Right atrium auricular region (tissue), 2 donors: ENCODE measurements at regions not wholly inside any gene's neighbourhood (a gene's known extent, or its start where the extent isn't known, plus 50 kb on each side); places are given as distances from the start of the nearest gene placed in this dataset.

Source experiments
- DNase-seq: peaks from one replicate; pipeline ENCODE4 v3.0.0-alpha.2; 2019; ENCODE audit warnings: low spot score
- H3K27ac ChIP-seq, 2 donors: fragments of 200-600 bp; sonication (generic); 1 replicate in 1 of 2; 2 replicates in 1 of 2; pipeline ENCODE4 v1.5.1; 2016 to 2019
- H3K27me3 ChIP-seq, 2 donors: fragments of 200-600 bp; sonication (generic); one replicate each; pipeline versions ENCODE4 v1.5.1 to v1.6.0; 2017 to 2019
- H3K36me3 ChIP-seq: fragments of 200-600 bp; sonication (generic); one replicate; pipeline ENCODE4 v1.5.1; 2016
- H3K4me1 ChIP-seq, 2 donors: fragments of 200-600 bp; sonication (generic); one replicate each; pipeline versions ENCODE4 v1.5.1 to v1.6.0; 2017 to 2019
- H3K4me3 ChIP-seq, 2 donors: fragments of 200-600 bp; sonication (generic); 1 replicate in 1 of 2; 2 replicates in 1 of 2; pipeline ENCODE4 v1.5.1; 2017 to 2019; ENCODE audit warnings: mild to moderate bottlenecking in 1 of 2, moderate library complexity in 1 of 2
- H3K9me3 ChIP-seq, 2 donors: fragments of 200-600 bp; sonication (generic); one replicate each; pipeline ENCODE4 v1.5.1; 2019
- TF ChIP-seq, protein P1 (sequence below), 2 donors: fragments of 200-600 bp; sonication (generic); IDR thresholded peaks; one replicate each; pipeline ENCODE4 v1.5.1; 2019; ENCODE audit warnings: antibody characterized with exemption in 2 of 2

DNA sequence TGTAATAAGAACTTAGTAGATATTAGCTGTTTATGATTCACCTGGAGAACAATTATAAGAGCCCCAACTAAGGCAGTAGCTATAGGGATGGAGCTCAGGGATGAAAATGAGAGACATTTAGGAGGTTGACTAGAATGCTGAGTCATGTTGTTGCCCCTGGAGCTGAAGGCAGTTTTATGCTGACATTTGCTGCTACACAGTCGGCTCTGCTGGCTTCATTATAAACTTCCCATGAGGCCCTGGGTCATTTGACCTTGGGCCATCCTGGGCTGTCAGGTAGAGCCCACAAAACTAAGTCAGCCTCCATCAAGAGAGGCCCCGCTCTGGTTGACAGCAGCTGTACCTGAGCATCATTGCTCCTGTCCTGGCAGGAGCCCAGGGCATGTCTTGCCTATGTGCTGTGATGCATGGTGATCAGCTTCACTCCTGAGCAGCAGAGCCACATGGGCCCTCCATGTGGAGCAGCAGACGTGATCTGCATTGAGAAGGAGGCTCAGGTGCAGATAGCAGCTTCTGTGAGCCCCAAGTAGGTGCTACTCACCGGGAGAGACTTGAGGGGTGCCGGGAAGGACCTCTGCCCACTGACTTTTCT is 112.4 kb downstream of the TBX19 start:
- TF ChIP-seq, protein P1, sequence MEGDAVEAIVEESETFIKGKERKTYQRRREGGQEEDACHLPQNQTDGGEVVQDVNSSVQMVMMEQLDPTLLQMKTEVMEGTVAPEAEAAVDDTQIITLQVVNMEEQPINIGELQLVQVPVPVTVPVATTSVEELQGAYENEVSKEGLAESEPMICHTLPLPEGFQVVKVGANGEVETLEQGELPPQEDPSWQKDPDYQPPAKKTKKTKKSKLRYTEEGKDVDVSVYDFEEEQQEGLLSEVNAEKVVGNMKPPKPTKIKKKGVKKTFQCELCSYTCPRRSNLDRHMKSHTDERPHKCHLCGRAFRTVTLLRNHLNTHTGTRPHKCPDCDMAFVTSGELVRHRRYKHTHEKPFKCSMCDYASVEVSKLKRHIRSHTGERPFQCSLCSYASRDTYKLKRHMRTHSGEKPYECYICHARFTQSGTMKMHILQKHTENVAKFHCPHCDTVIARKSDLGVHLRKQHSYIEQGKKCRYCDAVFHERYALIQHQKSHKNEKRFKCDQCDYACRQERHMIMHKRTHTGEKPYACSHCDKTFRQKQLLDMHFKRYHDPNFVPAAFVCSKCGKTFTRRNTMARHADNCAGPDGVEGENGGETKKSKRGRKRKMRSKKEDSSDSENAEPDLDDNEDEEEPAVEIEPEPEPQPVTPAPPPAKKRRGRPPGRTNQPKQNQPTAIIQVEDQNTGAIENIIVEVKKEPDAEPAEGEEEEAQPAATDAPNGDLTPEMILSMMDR (IDR thresholded peaks at IDR 0.05), result no peak
- no peaks in the 10 kb centered on the region for H3K36me3 ChIP-seq
- no peaks in the 10 kb centered on the region for H3K4me1 ChIP-seq
- H3K27ac ChIP-seq, result no peak overlapping the region
- H3K4me3 ChIP-seq, result no peak overlapping the region
- H3K27me3 ChIP-seq, result no peaks in the 10 kb centered on the region
- DNase-seq, result no peak
- no peaks in the 10 kb centered on the region for H3K9me3 ChIP-seq

DNA sequence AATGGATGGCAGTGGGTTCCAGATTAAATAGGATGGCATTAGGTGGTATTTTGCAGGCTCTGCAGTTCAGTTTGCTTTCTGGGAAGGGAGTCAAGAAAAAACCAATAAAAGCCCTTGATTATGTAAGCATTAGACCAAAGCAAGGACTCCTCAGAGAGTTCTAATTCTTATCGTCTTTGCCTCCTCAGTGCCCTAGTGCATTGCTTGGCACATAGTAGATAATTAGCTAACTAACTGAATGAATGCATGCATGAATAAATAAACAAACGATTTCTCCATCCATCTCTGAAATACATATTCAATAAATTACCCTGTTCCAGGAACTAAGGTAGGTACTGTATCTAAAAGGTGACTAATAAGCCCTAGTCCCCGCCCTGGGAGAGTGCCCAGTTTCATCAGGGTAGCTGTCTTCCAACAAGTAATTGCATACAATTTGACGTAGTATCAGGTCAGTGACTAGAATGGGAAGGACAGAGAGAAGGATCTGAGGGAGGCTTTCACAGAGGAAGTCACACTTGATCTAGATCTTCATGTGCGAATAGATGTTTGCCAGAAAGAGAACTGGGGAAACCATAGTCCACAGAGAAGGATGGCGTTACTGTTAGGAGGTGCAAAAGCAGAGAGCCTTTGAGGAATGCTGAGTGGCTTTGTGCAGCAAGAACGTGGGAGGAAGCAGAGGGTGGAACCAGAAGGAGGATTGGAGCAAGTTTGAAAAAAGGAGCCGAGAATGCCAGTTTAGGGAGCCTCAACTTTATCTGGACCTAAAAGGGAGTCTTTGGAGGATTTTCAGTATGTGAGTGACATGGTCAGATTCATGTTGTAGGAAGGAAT is 111.4 kb downstream of the TBX19 start:
- TF ChIP-seq, protein P1 (IDR thresholded peaks at IDR 0.05), result no peak
- DNase-seq, result no peak
- no peaks in the 10 kb centered on the region for H3K36me3 ChIP-seq
- peaks cover 0 to 4% of the 10 kb centered on the region in 2 donors for H3K4me1 ChIP-seq
- H3K4me3 ChIP-seq, result no peak overlapping the region
- H3K27me3 ChIP-seq, result no peaks in the 10 kb centered on the region
- no peak overlapping the region for H3K27ac ChIP-seq
- no peaks in the 10 kb centered on the region for H3K9me3 ChIP-seq

DNA sequence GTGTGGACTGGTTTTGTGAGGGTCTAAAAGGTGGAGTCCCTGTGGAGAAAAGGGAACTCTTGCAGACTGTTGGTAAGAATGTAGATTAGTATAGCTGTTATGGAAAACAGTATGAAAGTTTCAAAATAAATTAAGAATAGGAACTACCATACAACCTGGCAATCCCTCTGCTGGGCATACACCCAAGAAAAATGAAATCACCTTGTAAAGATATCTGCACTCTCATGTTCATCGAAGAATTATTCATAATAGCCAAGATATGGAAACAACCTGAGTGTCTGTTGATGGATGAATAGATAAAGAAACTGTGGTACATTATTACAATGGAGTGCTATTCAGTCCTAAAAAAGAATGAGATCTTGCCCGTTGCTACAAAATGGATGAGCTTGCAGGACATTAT is 109.6 kb downstream of the TBX19 start:
- Histone ChIP-seq H3K27me3 (no peaks in the 10 kb centered on the region), H3K4me3 (no peak overlapping the region), H3K27ac (no peak overlapping the region), H3K9me3 (no peaks in the 10 kb centered on the region), H3K4me1 (peaks cover 0 to 4% of the 10 kb centered on the region in 2 donors), H3K36me3 (no peaks in the 10 kb centered on the region)
- no peak for DNase-seq
- TF ChIP-seq, protein P1 (IDR thresholded peaks at IDR 0.05), result no peak

DNA sequence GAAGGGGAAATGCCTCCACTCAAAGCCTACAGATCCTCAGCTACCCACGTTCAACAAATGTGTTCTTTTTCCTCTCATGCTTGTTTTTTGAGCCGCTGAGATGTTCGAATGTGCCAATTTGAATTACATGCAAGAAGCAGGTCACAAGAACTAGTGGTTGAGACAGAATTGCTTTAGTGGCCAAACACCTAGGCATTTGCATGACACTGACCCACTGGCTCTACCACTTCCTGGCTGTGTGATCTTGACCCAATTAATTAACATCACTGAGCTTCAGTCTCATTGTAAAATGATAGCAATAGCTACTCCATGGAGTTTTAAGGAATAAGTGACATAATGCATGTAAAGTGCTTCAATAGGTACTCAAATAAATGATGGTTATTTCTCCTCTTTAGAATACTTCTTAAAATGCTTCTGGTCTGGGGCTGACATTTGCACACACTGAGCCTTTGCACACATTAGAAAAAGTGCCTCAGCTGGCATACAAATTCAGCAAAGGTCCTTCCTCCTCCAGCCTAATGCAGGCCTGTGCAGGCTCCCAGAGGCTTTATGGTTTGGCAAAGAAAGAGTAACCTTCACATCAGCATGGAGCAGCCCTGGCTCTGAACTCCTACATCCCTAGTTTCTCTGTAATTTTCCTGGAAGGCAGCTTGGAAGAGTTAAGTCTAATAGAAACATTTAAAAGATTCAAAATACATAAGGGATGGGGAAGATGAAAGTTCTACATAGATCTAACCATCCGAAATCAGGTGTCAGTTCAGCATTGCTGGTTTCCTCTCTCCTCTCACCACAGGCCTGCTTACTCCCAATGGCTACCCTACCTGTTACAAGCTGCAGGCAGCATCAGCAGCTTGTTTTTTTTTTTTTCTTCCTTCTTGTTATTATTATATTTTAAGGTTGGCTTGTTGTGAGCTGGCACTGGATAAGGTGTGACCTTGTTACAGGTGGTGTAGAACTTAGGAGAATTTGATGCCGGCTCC is 107.4 kb downstream of the TBX19 start:
- Histone ChIP-seq H3K4me1 (peaks cover 0 to 4% of the 10 kb centered on the region in 2 donors), H3K4me3 (no peak overlapping the region), H3K27me3 (no peaks in the 10 kb centered on the region), H3K27ac (no peak overlapping the region), H3K36me3 (no peaks in the 10 kb centered on the region), H3K9me3 (no peaks in the 10 kb centered on the region)
- TF ChIP-seq, protein P1 (IDR thresholded peaks at IDR 0.05), result no peak
- DNase-seq, result no peak

DNA sequence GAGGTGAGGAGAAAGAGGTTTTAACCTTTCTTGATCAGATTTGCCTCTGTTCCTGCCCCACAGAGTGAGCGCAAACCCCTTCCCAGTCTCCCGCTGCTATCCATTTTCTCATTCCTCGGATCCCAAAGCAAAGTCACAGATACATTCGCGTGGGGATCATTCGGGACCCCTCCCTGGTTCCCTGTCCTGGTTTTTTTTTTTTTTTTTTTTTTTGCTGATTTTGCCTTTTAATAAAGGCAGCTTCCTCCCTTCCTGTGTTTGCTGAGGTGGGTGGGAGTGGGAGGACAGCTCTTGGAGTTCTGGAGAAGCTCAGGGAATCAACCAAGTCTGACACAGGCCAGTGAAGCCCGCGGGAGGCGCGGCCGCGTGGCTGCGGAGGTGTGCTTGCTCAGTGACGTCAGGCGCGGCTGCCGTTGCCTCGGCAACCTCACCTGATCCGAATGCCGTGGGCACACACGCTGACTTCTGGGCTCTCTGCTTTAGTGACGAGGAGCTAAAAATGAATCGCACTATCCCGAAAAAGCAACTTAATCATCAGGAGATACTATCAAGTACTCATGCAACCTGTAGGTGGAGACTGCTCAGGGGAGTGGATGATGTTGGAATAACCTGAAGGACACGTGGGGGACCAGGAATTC is 106.4 kb downstream of the TBX19 start:
- H3K27ac ChIP-seq, result no peak overlapping the region
- DNase-seq, result no peak
- no peak overlapping the region for H3K4me3 ChIP-seq
- H3K27me3 ChIP-seq, result no peaks in the 10 kb centered on the region
- no peaks in the 10 kb centered on the region for H3K36me3 ChIP-seq
- TF ChIP-seq, protein P1 (IDR thresholded peaks at IDR 0.05), result no peak
- peaks cover 0 to 4% of the 10 kb centered on the region in 2 donors for H3K4me1 ChIP-seq
- H3K9me3 ChIP-seq, result no peaks in the 10 kb centered on the region
